Immature natural killer cell (primary cell): ENCODE measurements at regions not wholly inside any gene's neighbourhood (a gene's known extent, or its start where the extent isn't known, plus 50 kb on each side); places are given as distances from the start of the nearest gene placed in this dataset.
"Not testable (repeated sequence)": the region's sequence is repeated elsewhere in the genome, so short reads cannot be mapped to it uniquely, and the experiment has no call there.

ENCODE experiments used
- DNase-seq, 3 donors: peaks; one replicate each; pipeline ENCODE4 v3.0.0; 2022; ENCODE audit warnings: mixed read lengths in 1 of 3
- H3K27ac Mint-ChIP-seq, 6 donors: one replicate each; pipeline ENCODE4 v1.8.0; 2020; ENCODE audit warnings: mixed read lengths in 6 of 6, mild to moderate bottlenecking in 5 of 6, inconsistent platforms in 4 of 6, moderate library complexity in 3 of 6
- H3K27me3 Mint-ChIP-seq, 3 donors: one replicate each; pipeline ENCODE4 v1.8.0; 2020 to 2021; ENCODE audit warnings: low read depth in 3 of 3, mild to moderate bottlenecking in 3 of 3, mixed read lengths in 3 of 3, moderate library complexity in 3 of 3, inconsistent platforms in 1 of 3
- H3K36me3 Mint-ChIP-seq, 3 donors: one replicate each; pipeline ENCODE4 v1.8.0; 2020; ENCODE audit warnings: mixed read lengths in 3 of 3, inconsistent platforms in 2 of 3, mild to moderate bottlenecking in 2 of 3
- H3K4me1 Mint-ChIP-seq, 2 donors: one replicate each; pipeline ENCODE4 v1.8.0; 2020; ENCODE audit warnings: inconsistent platforms in 2 of 2, mild to moderate bottlenecking in 2 of 2, mixed read lengths in 2 of 2, moderate library complexity in 1 of 2
- H3K4me3 Mint-ChIP-seq, 5 donors: one replicate each; pipeline ENCODE4 v1.8.0; 2020; ENCODE audit warnings: mild to moderate bottlenecking in 5 of 5, mixed read lengths in 5 of 5, inconsistent platforms in 3 of 5, moderate library complexity in 3 of 5
- H3K9me3 Mint-ChIP-seq, 6 donors: one replicate each; pipeline ENCODE4 v1.8.0; 2020; ENCODE audit warnings: mild to moderate bottlenecking in 6 of 6, mixed read lengths in 6 of 6, inconsistent platforms in 4 of 6, moderate library complexity in 3 of 6

DNA sequence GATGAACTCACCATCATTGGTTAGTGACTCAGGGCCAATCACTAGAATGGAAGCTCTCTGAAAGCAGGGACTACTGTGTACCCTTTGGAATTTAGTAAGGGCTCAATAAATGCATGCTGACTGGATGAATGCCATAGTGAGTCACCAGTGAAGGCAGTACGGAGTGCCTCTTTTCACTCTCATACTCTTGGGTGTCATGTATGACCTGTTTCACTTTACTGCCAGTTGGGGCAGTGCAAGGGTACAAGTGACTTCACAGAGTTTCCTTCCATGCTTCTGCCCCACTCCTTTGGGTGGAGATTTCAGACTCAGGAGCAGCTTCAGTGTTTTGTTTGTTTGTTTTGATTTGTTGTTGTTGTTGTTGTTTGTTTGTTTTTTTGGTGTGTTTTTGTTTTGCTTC lies 57.7 kb downstream of the SOX3 start:
- no peak overlapping the region for H3K4me3 Mint-ChIP-seq

DNA sequence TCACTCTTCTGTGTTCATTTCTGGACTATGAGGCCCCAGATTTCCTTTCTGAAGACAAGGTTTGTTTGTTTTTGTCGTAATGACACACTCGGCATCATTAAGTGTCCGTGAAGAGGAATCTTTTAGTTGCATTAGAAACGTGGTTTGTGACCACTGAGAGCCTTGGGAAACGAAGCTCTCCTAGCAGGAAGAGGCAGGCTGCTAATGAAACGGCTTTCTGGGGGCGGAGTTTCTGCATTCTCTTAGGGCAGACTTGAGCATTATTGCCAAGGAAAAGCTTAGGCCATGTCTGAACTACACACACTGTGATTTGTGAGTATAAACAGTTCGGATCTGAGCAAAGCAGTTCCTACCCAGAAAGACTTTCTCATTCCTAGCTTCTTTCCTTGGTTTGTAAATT lies 64.0 kb downstream of the SOX3 start:
- Mint-ChIP-seq H3K27ac (no peak overlapping the region), H3K36me3 (no peaks in the 10 kb centered on the region), H3K9me3 (peaks cover 0 to 2% (median 0%) of the 10 kb centered on the region in 6 donors), H3K4me3 (no peak overlapping the region), H3K27me3 (peaks cover 0 to 8% (median 5%) of the 10 kb centered on the region in 3 donors), H3K4me1 (no peaks in the 10 kb centered on the region)
- no peak for DNase-seq

More for the DNA sequence above, 57.7 kb downstream of the SOX3 start:
- DNase-seq, result no peak
- Mint-ChIP-seq H3K9me3 (no peaks in the 10 kb centered on the region), H3K27ac (no peak overlapping the region), H3K27me3 (peaks cover 0 to 5% (median 0%) of the 10 kb centered on the region in 3 donors), H3K4me1 (no peaks in the 10 kb centered on the region), H3K36me3 (no peaks in the 10 kb centered on the region)

DNA sequence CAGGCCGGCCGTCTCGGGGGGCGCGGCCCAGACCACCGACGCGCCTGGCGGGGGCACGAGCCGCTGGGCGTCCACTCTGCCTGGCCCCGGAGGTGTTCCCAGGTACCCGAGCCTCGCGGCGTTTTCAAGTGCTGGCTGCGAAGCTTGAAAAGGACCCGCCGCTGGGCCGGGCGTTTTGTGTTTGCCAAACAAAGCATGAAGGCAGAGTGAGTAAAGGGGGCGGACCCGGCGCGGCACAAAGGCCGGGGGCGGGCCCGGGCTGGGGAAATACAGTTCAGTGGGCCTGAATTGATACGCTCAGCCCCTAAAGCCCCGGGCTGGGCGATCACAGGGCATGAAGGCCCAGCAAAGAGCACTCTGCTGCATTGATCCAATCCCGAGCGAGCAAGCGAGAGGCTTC lies 65.4 kb downstream of the SOX3 start:
- peaks cover 0 to 8% (median 7%) of the 10 kb centered on the region in 3 donors for H3K27me3 Mint-ChIP-seq
- DNase-seq, result no peak
- no peak overlapping the region for H3K27ac Mint-ChIP-seq
- H3K36me3 Mint-ChIP-seq, result no peaks in the 10 kb centered on the region
- no peaks in the 10 kb centered on the region for H3K4me1 Mint-ChIP-seq
- peaks cover 0 to 2% (median 0%) of the 10 kb centered on the region in 6 donors for H3K9me3 Mint-ChIP-seq
- H3K4me3 Mint-ChIP-seq, result no peak overlapping the region

DNA sequence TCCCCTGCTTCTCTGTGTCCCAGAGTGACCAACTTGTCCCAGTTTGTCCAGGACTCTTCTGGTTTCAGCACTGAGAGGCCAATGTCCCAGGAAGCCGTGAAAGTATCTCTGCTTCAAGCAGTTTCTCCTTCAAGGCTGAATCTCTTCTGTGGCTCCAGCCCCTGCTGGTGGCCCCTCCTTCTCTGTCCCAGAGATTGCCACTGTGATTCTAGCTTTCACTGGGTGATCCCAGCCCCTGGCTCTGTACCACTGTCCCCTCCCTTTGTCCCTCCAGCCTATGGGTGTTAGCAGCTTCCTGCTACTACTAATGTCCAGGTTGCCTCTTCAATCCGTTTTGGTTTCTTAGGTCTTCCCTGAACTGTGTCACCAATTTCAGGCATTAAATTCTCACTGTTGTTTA lies 70.5 kb downstream of the SOX3 start:
- H3K36me3 Mint-ChIP-seq, result no peaks in the 10 kb centered on the region
- DNase-seq, result no peak
- H3K4me3 Mint-ChIP-seq, result no peak overlapping the region
- peaks cover 0 to 3% (median 0%) of the 10 kb centered on the region in 6 donors for H3K9me3 Mint-ChIP-seq
- H3K27ac Mint-ChIP-seq, result no peak overlapping the region
- H3K4me1 Mint-ChIP-seq, result no peaks in the 10 kb centered on the region
- H3K27me3 Mint-ChIP-seq, result peaks cover 1 to 3% (median 2%) of the 10 kb centered on the region in 3 donors

DNA sequence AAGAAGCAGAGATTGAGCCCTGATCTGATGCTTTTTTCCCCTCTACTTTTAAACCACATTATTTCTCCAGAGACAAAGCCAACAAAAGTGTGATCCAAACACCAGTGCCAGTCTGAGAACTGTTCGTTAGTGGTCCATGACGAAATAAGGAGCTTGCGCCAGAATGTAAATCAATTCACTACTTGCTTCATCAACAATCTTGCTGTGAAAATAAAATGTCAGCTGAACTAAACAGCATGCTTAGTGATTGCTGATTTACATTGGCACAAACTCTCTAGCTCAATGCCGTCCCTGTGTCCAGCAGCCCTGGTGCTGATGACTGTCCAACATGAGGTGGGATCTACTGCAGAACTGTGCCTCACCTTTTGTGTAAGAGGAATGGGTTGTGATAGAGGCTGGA lies 71.3 kb downstream of the SOX3 start:
- Mint-ChIP-seq H3K4me3 (no peak overlapping the region), H3K27ac (no peak overlapping the region), H3K27me3 (peaks cover 1 to 4% (median 2%) of the 10 kb centered on the region in 3 donors), H3K9me3 (peaks cover 0 to 3% (median 0%) of the 10 kb centered on the region in 6 donors), H3K4me1 (no peaks in the 10 kb centered on the region), H3K36me3 (no peaks in the 10 kb centered on the region)
- DNase-seq, result no peak

DNA sequence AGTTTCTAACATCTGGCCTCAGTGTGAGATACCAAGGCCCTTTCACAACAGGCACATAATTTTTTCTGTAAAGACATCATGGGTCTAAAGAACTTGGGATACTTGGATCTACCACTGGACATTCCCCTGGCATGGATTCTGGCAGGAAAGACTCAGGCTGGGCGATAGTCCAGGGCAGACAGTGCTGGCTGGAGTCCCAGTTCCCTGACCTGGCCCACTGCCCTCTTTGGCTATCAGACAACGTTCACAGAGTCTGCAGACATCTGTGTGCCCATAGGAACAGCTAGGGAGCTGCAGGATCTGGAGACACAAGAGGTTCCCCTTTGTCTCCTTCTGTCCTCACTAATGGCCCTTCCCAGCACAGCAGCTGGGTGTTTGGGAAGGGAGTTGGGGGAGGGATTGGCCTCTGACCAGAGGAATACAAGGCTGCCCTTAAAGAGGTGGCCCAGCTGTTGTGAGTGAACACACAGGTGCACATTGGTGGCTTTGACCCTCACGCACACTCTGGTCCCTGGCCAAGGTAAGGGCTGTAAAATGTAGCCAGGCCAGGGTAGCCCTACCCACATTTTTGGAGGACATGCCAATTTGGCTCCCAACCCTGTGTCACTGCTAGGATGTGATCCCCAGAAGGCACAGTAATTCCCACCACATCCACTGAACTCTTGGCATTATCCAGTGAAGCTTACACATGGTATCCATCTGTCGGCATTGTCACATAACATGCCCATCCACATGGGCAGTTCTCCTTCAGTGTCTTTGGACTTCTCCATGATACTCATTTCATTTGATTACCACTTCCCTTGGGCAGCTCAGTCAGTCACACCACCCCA lies 72.3 kb downstream of the SOX3 start:
- Mint-ChIP-seq H3K36me3 (no peaks in the 10 kb centered on the region), H3K9me3 (peaks cover 0 to 3% (median 0%) of the 10 kb centered on the region in 6 donors), H3K27me3 (peaks cover 1 to 5% (median 2%) of the 10 kb centered on the region in 3 donors), H3K4me3 (no peak overlapping the region), H3K4me1 (no peaks in the 10 kb centered on the region), H3K27ac (no peak overlapping the region)
- no peak for DNase-seq

DNA sequence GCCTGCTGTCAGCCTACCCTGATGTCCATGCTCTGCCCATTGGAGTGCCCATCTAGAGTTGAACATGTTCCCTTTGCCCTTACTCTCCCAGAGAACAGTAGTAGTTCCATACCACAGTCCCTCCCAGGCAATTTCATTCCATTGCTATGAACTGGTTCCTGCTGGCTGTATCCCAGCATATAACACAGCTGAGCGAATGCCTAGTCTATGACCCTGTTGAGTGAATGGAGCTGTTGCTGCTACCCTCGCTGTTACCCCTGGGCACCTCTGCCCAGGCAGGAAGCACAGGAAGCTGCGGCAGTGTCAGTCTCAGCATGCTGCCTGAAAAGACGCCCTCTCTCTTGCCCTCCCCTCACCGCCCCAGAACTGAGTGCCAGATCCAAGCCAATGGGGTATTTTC lies 73.3 kb downstream of the SOX3 start:
- Mint-ChIP-seq H3K4me1 (no peaks in the 10 kb centered on the region), H3K4me3 (no peak overlapping the region), H3K27ac (no peak overlapping the region), H3K36me3 (no peaks in the 10 kb centered on the region), H3K9me3 (peaks cover 0 to 2% (median 0%) of the 10 kb centered on the region in 6 donors), H3K27me3 (peaks cover 0 to 5% (median 1%) of the 10 kb centered on the region in 3 donors)
- DNase-seq, result no peak

DNA sequence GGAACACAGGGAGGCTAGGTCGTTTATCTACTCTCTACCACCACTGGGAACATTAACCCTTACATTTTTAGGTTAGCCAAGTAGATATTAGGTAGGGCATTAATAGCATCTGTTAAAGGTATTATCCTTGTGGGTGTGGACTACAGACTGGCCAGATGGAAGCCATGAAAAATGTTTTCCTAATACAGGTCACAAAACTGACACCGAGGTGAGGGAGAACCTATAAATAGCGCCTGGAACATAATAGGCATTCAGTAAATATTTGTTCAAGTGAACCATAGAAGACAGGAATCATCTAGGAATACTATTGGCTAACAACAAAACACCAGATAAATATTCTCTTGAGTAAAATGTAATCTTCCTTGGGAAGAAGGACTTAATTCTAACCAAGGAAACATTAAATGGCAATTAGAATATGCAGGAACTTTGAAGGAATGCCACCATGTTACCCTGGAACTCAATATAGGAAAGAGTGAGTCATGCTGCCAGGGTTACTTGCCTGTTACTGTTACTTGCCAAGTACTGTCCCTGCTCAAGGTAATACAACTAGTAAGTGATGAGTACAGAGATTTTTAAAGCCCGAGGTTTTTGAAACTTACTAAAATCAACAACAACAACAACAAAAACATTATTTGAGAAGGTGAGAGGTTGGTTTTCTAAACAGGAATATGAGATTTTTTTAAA lies 79.0 kb downstream of the SOX3 start:
- no peak for DNase-seq
- Mint-ChIP-seq H3K36me3 (no peaks in the 10 kb centered on the region), H3K4me1 (no peaks in the 10 kb centered on the region), H3K4me3 (no peak overlapping the region), H3K27ac (no peak overlapping the region), H3K27me3 (peaks cover 0 to 4% (median 2%) of the 10 kb centered on the region in 3 donors), H3K9me3 (peaks cover 0 to 2% (median 0%) of the 10 kb centered on the region in 6 donors)

DNA sequence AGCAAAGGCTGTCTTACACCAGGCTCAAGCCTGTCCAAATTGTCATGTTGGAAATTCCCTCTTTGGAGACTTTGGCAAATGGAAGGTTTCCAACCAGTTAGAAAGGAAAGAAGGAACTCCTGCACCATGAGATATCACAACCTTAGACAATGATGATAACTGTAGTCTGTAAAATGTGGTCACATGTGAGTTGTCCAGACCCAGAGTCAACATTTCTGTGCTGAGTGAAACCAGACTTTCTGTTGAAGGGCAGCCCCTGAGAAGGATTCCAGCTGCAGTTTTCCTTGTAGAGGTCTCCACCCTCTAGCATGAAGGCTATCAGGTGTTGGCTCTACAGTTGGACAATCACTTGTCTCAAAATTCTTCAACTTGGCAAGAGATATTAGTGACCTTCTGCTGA lies 82.4 kb downstream of the SOX3 start:
- no peak for DNase-seq
- H3K4me1 Mint-ChIP-seq, result no peaks in the 10 kb centered on the region
- no peaks in the 10 kb centered on the region for H3K9me3 Mint-ChIP-seq
- no peaks in the 10 kb centered on the region for H3K36me3 Mint-ChIP-seq
- no peak overlapping the region for H3K27ac Mint-ChIP-seq
- H3K27me3 Mint-ChIP-seq, result peaks cover 0 to 4% (median 0%) of the 10 kb centered on the region in 3 donors
- no peak overlapping the region for H3K4me3 Mint-ChIP-seq

DNA sequence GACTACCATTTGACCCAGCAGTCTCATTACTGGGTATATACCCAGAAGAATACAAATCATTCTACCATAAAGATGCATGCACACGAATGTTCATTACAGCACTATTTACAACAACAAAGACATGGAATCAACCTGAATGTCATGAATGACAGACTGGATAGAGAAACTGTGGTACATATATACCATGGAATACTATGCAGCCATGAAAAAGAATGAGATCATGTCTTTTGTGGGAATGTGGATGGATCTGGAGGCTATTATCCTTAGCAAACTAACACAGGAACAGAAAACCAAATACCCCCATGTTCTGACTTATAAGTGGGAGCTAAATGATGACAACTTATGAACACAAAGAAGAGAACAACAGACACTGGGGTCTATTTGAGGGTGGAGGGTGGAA lies 102.7 kb downstream of the SOX3 start:
- not testable (repeated sequence) for H3K4me3 Mint-ChIP-seq, DNase-seq, H3K27me3 Mint-ChIP-seq, H3K27ac Mint-ChIP-seq, H3K36me3 Mint-ChIP-seq, H3K4me1 Mint-ChIP-seq
- peaks cover 0 to 12% (median 0%) of the 10 kb centered on the region in 6 donors for H3K9me3 Mint-ChIP-seq

DNA sequence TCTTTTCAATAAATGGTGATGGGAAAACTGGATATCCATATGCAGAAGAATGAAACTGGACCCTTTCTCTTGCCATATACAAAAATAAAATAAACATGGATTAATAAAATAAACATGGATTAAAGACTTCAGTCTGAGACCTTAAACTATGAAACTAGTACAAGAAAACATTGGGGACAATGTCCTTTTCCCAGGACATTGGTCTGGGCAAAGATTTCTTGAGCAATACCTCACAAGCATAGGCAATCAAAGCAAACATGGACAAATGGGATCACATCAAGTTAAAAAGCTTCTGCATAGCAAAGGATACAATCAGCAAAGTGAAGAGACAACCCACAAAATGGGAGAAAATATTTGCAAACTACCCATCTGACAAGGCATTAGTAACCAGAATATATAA lies 108.5 kb downstream of the SOX3 start:
- not testable (repeated sequence) for H3K4me1 Mint-ChIP-seq, H3K27me3 Mint-ChIP-seq, DNase-seq, H3K4me3 Mint-ChIP-seq, H3K27ac Mint-ChIP-seq, H3K36me3 Mint-ChIP-seq, H3K9me3 Mint-ChIP-seq

DNA sequence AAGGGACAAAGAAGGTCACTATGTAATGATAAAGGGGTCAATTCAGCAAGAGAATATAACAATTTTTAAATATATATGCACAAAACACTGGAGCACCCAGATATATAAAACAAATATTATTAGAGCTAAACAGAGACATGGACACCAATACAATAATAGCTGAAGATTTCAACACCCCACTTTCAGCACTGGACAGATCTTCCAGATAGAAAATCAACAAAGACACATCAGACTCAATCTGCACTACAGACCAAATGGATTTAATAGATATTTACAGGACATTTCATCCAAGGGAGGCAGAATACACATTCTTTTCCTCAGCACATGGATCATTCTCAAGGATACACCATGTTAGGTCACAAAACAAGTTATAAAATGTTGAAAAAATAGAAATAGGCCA lies 111.4 kb downstream of the SOX3 start:
- no peaks in the 10 kb centered on the region for H3K4me1 Mint-ChIP-seq
- H3K9me3 Mint-ChIP-seq, result peaks cover 0 to 5% (median 0%) of the 10 kb centered on the region in 6 donors
- H3K27ac Mint-ChIP-seq, result no peak overlapping the region
- H3K4me3 Mint-ChIP-seq, result no peak overlapping the region
- DNase-seq, result no peak
- H3K27me3 Mint-ChIP-seq, result peaks cover 0 to 3% (median 0%) of the 10 kb centered on the region in 3 donors
- H3K36me3 Mint-ChIP-seq, result no peaks in the 10 kb centered on the region

DNA sequence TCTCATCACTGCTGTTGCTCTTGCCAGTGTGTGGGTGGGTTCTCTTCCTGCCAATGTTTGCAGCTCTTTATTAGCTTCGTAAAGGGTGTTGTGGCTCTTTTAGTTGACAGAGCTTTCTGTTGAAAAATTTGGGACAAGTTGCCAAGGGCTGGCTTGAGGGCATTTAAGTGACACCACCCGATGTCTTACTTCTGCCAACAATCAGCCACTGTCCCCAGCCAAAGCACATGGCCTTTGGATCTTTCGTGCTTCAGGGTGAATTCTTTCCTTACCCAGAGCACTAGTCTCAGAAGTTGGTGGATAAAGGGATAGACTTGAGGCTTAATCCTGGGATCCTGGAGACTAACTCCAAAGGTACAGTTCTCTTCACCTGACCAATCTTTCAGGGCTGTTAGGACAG lies 113.6 kb downstream of the SOX3 start:
- Mint-ChIP-seq H3K4me1 (no peaks in the 10 kb centered on the region), H3K27ac (no peak overlapping the region), H3K36me3 (no peaks in the 10 kb centered on the region), H3K27me3 (peaks cover 0 to 3% (median 0%) of the 10 kb centered on the region in 3 donors), H3K4me3 (no peak overlapping the region), H3K9me3 (peaks cover 0 to 5% (median 0%) of the 10 kb centered on the region in 6 donors)
- no peak for DNase-seq

DNA sequence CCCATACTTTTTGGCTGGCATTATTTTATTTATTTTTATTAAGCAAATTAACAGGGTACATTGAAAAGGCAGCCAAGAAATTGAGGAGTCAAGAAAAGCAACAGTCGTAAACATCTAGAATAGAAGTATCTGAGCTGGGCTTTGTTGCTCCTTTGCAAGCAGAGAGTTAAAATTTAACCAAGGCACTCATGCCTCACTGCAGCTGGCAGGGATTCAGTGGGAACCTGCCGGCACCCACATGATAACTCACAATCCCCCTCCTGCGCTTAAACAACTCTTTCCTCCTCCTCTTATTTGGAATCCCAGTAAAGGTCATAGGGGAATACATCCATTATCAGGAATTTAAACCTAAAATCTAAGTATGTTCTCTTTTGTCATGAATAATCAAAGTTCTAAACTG lies 115.5 kb downstream of the SOX3 start:
- Mint-ChIP-seq H3K27ac (no peak overlapping the region), H3K36me3 (no peaks in the 10 kb centered on the region), H3K27me3 (peaks cover 0 to 3% (median 0%) of the 10 kb centered on the region in 3 donors), H3K4me1 (no peaks in the 10 kb centered on the region), H3K9me3 (peaks cover 0 to 4% (median 0%) of the 10 kb centered on the region in 6 donors), H3K4me3 (no peak overlapping the region)
- no peak for DNase-seq
